HepG2 (cell line): ENCODE measurements at regions not wholly inside any gene's neighbourhood (a gene's known extent, or its start where the extent isn't known, plus 50 kb on each side); places are given as distances from the start of the nearest gene placed in this dataset.

Source experiments
- ATAC-seq: fragments of 200-7000 bp; cut with Tn5 transposase; 3 replicates; pipeline ENCODE4 v1.9.1; 2020; ENCODE audit warnings: mild to moderate bottlenecking, moderate library complexity
- BruUV-seq: library from RNA; stranded (reverse); fragments of 400-500 nt; replicated peaks from 2 replicates; lab custom pipeline; 2021; lab: Mats Ljungman, UMichigan
- CTCF ChIA-PET: fragments of 300-600 bp; formaldehyde crosslinking; extraction: SDS; loops from one replicate; lab custom pipeline; 2021; ENCODE audit warnings: low total read pairs, inconsistent platforms, low intra/inter-chr PET ratio; lab: Yijun Ruan, JAX
- POLR2A ChIA-PET: fragments of 350-600 bp; sonication (Branson Sonifier 250); formaldehyde crosslinking; loops from one replicate; lab custom pipeline; 2020; ENCODE audit warnings: antibody characterized with exemption, inconsistent platforms; lab: Yijun Ruan, JAX
- DNase-seq: peaks from one replicate; pipeline ENCODE4 v3.0.0-alpha.2; 2015; ENCODE audit warnings: low spot score
- FAIRE-seq: peaks from 3 replicates; lab custom pipeline; 2011; peaks lifted over from hg19 to GRCh38; lab: Jason Lieb, UNC
- H2AFZ ChIP-seq: one replicate; pipeline ENCODE4 v1.6.1; 2011; ENCODE audit warnings: low read length, inconsistent platforms
- H3K27ac ChIP-seq: fragments of 300-600 bp; 3 replicates; pipeline ENCODE4 v1.8.0; 2011; ENCODE audit warnings: mixed run types, mild to moderate bottlenecking, mixed read lengths, low read length, inconsistent platforms; ENCODE audit not compliant: insufficient read depth; ENCODE audit errors: extremely low read length
- H3K27me3 ChIP-seq, 2 experiments: fragments of 200-600 bp in 1 of 2; 2 replicates in 1 of 2; 3 replicates in 1 of 2; pipeline versions ENCODE4 v1.6.0 to v1.8.0; 2011; ENCODE audit warnings: low read length in 2 of 2, mild to moderate bottlenecking in 2 of 2, moderate library complexity in 2 of 2, inconsistent platforms in 1 of 2; ENCODE audit not compliant: insufficient read depth in 2 of 2, control insufficient read depth in 1 of 2
- H3K36me3 ChIP-seq, 2 experiments: fragments of 200-600 bp in 1 of 2; replicated peaks in 1 of 2; 2 replicates in 1 of 2; 3 replicates in 1 of 2; pipeline versions ENCODE4 v1.5.1 to v1.8.0; 2011; ENCODE audit warnings: low read length in 2 of 2, inconsistent platforms in 1 of 2; ENCODE audit not compliant: insufficient read depth in 2 of 2, control insufficient read depth in 1 of 2
- H3K4me1 ChIP-seq: 2 replicates; pipeline ENCODE4 v1.5.1; 2012; ENCODE audit warnings: low read length, inconsistent platforms; ENCODE audit not compliant: insufficient read depth
- H3K4me2 ChIP-seq: 2 replicates; pipeline ENCODE4 v1.6.0; 2011; ENCODE audit warnings: low read depth, low read length, inconsistent platforms
- H3K4me3 ChIP-seq, 3 experiments: fragments of 200-600 bp in 1 of 3; sonication (generic), shearing (Covaris generic) in 1 of 3; replicated peaks in 1 of 3; 2 replicates each; pipeline ENCODE4 v1.5.1; 2011 to 2016; ENCODE audit warnings: low read length in 3 of 3, inconsistent platforms in 2 of 3, low read depth in 2 of 3, mild to moderate bottlenecking in 2 of 3, control low read depth in 1 of 3, mixed read lengths in 1 of 3; ENCODE audit not compliant: insufficient read depth in 1 of 3
- H3K79me2 ChIP-seq: one replicate; pipeline ENCODE4 v1.6.1; 2011; ENCODE audit warnings: low read length, inconsistent platforms; ENCODE audit not compliant: insufficient read depth
- H3K9ac ChIP-seq: 2 replicates; pipeline ENCODE4 v1.6.0; 2011; ENCODE audit warnings: mild to moderate bottlenecking, low read depth, low read length, inconsistent platforms; ENCODE audit not compliant: insufficient read depth
- H3K9me3 ChIP-seq: 2 replicates; pipeline ENCODE4 v1.5.1; 2012; ENCODE audit warnings: mild to moderate bottlenecking, low read length
- H4K20me1 ChIP-seq: 2 replicates; pipeline ENCODE4 v1.6.0; 2011; ENCODE audit warnings: inconsistent platforms, mild to moderate bottlenecking, low read length, moderate library complexity; ENCODE audit not compliant: insufficient read depth
- BHLHE40 ChIP-seq: IDR thresholded peaks from 2 replicates; pipeline ENCODE4 v1.6.1; 2011; ENCODE audit warnings: low read length, improper control_type of control experiment
- EEA1 ChIP-seq: sonication (generic); formaldehyde crosslinking; IDR thresholded peaks from 2 replicates; pipeline ENCODE4 v1.5.1; 2020; ENCODE audit warnings: mild to moderate bottlenecking, missing genetic modification reagents, borderline replicate concordance
- KDM1A ChIP-seq: IDR thresholded peaks from 2 replicates; pipeline ENCODE4 v1.6.1; 2016; ENCODE audit warnings: missing compliant biosample characterization
- KLF9 ChIP-seq: IDR thresholded peaks from 2 replicates; pipeline ENCODE4 v1.6.1; 2016; ENCODE audit warnings: low read depth
- NONO ChIP-seq, 2 experiments: fragments of 450-650 bp in 1 of 2; sonication (generic) in 1 of 2; formaldehyde crosslinking in 1 of 2; IDR thresholded peaks in 1 of 2; conservative IDR thresholded peaks in 1 of 2; 2 replicates each; pipeline versions ENCODE4 v1.6.1 to v1.8.0; 2017 to 2022; ENCODE audit warnings: mild to moderate bottlenecking in 1 of 2, missing genetic modification reagents in 1 of 2, moderate library complexity in 1 of 2
- SSRP1 ChIP-seq: IDR thresholded peaks from 2 replicates; pipeline ENCODE4 v1.6.1; 2016; ENCODE audit warnings: control low read depth
- ZNF614 ChIP-seq: IDR thresholded peaks from 2 replicates; pipeline ENCODE4 v1.6.1; 2018; ENCODE audit warnings: missing biosample characterization, missing genetic modification reagents, inconsistent platforms, borderline replicate concordance
- ZNF776 ChIP-seq: sonication (generic); formaldehyde crosslinking; IDR thresholded peaks from 2 replicates; pipeline ENCODE4 v1.4.0; 2020; ENCODE audit warnings: mild to moderate bottlenecking, missing genetic modification reagents
- ZSCAN25 ChIP-seq: sonication (generic); formaldehyde crosslinking; IDR thresholded peaks from 2 replicates; pipeline ENCODE4 v1.8.0; 2022; ENCODE audit warnings: mild to moderate bottlenecking, missing genetic modification reagents
- in situ Hi-C: cut with HindIII; loops from 2 replicates; pipeline ENCODE4 v1.10.0; 2017; ENCODE audit warnings: low pct_unique_long_range_greater_than_20kb; ENCODE audit not compliant: extremely low pct_ligation_motif_present
- intact Hi-C: fragments of 100-400 bp; cut with micrococcal nuclease; formaldehyde crosslinking; loops from one replicate; pipeline ENCODE4 v1.10.0; 2022; ENCODE audit not compliant: unreplicated experiment
- TF ChIP-seq, protein P1 (sequence below): sonication (generic); formaldehyde crosslinking; IDR thresholded peaks from 2 replicates; pipeline ENCODE4 v1.4.0; 2020; ENCODE audit warnings: mild to moderate bottlenecking, missing genetic modification reagents
- TF ChIP-seq, protein P2 (sequence below): sonication (generic); formaldehyde crosslinking; IDR thresholded peaks from 2 replicates; pipeline ENCODE4 v1.4.0; 2020; ENCODE audit warnings: mild to moderate bottlenecking, missing genetic modification reagents

- H3K79me2 ChIP-seq, result no peaks in the 10 kb centered on the region
- no peak overlapping the region for H3K9ac ChIP-seq
- H3K36me3 ChIP-seq, result no peaks in the 10 kb centered on the region
- intact Hi-C loops, result no loop called here
- ChIA-PET CTCF (no interaction called here), POLR2A (no interaction called here)
- ATAC-seq, result no peak
- no peaks in the 10 kb centered on the region for H4K20me1 ChIP-seq
- no peaks in the 10 kb centered on the region for H3K9me3 ChIP-seq
- no peak overlapping the region for H2AFZ ChIP-seq
- no peak for DNase-seq
- no peaks in the 10 kb centered on the region for H3K4me1 ChIP-seq
- H3K27me3 ChIP-seq, result no peaks in the 10 kb centered on the region
- no peak overlapping the region for H3K27ac ChIP-seq
- BruUV-seq, result no TSS peak
- no peak overlapping the region for H3K4me2 ChIP-seq
- H3K4me3 ChIP-seq, result no peak overlapping the region
- no peak for TF ChIP-seq ZNF776 (CRISPR knock-in tag)
- TF ChIP-seq ZSCAN25, result no peak
- TF ChIP-seq, protein P1, sequence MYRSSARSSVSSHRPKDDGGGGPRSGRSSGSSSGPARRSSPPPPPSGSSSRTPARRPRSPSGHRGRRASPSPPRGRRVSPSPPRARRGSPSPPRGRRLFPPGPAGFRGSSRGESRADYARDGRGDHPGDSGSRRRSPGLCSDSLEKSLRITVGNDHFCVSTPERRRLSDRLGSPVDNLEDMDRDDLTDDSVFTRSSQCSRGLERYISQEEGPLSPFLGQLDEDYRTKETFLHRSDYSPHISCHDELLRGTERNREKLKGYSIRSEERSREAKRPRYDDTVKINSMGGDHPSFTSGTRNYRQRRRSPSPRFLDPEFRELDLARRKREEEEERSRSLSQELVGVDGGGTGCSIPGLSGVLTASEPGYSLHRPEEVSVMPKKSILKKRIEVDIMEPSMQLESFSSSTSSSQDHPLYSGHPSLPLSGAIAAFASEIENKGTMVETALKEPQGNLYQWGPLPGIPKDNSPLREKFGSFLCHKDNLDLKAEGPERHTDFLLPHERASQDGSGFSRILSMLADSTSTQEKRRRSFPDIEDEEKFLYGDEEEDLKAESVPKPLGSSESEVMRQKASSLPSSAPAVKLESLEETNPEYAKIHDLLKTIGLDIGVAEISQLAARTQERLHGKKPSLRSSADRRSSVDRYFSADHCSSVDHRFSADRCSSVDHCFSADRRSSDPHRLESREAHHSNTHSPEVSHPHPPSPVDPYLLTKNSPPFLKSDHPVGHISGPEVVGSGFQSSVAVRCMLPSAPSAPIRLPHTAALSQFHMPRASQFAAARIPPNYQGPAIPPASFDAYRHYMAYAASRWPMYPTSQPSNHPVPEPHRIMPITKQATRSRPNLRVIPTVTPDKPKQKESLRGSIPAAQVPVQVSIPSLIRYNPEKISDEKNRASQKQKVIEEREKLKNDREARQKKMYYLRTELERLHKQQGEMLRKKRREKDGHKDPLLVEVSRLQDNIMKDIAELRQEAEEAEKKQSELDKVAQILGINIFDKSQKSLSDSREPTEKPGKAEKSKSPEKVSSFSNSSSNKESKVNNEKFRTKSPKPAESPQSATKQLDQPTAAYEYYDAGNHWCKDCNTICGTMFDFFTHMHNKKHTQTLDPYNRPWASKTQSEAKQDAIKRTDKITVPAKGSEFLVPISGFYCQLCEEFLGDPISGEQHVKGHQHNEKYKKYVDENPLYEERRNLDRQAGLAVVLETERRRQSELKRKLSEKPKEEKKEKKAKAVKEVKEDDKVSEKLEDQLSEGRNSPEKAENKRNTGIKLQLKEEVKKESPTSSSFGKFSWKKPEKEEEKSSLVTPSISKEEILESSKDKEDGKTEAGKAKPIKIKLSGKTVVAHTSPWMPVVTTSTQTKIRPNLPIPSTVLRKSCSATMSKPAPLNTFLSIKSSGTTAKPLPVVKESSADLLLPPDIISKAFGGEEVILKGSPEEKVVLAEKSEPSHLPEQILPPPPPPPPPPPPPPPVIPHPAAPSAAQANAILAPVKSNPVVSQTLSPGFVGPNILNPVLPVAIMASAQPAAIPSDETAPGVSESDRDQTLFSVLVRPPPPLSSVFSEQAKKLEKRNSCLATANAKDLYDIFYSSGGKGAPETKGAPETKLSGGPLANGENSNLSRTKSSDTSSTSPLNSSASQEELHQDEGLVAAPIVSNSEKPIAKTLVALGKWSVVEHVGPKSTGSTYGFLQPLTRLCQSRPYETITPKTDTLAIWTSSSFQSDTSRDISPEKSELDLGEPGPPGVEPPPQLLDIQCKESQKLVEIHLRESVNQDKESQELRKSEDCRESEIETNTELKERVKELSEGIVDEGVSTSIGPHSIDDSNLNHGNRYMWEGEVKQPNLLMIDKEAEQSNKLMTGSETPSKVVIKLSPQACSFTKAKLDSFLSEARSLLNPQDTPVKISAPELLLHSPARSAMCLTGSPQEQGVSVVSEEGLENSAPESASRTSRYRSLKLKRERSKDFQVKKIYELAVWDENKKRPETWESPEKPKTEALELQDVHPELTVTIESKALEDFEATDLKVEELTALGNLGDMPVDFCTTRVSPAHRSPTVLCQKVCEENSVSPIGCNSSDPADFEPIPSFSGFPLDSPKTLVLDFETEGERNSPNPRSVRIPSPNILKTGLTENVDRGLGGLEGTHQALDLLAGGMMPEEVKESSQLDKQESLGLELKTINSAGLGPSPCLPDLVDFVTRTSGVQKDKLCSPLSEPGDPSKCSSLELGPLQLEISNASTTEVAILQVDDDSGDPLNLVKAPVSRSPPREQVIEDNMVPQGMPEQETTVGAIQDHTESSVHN (CRISPR knock-in tag), result no peak
- no peak for TF ChIP-seq NONO (IDR thresholded peaks at IDR 0.05)
- TF ChIP-seq NONO (CRISPR knock-in tag; conservative IDR thresholded peaks at IDR 0.05), result no peak
- TF ChIP-seq, protein P2, sequence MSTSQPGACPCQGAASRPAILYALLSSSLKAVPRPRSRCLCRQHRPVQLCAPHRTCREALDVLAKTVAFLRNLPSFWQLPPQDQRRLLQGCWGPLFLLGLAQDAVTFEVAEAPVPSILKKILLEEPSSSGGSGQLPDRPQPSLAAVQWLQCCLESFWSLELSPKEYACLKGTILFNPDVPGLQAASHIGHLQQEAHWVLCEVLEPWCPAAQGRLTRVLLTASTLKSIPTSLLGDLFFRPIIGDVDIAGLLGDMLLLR (CRISPR knock-in tag), result no peak
- TF ChIP-seq SSRP1 (CRISPR knock-in tag), result no peak
- no peak for TF ChIP-seq EEA1 (CRISPR knock-in tag)
- TF ChIP-seq KDM1A (CRISPR knock-in tag), result no peak
- TF ChIP-seq KLF9 (CRISPR knock-in tag), result no peak
- no peak for TF ChIP-seq BHLHE40
- no peak for TF ChIP-seq ZNF614 (CRISPR knock-in tag)
- in situ Hi-C loops, result no loop called here
- no peak for FAIRE-seq
These were observed 95.9 kb downstream of the DISP1 start for GRCh38 chr1:222910699-222911098.
